Muscle of leg (tissue), 3 donors: ENCODE measurements at regions not wholly inside any gene's neighbourhood (a gene's known extent, or its start where the extent isn't known, plus 50 kb on each side); places are given as distances from the start of the nearest gene placed in this dataset.

ENCODE experiments used
- DNase-seq: peaks from one replicate; pipeline ENCODE4 v3.0.0; 2013
- H3K27ac ChIP-seq: one replicate; pipeline ENCODE4 v1.5.1; 2013; ENCODE audit warnings: mild to moderate bottlenecking, low read length, control low read depth
- H3K27me3 ChIP-seq: one replicate; pipeline ENCODE4 v1.6.1; 2013; ENCODE audit warnings: low read length; ENCODE audit not compliant: control insufficient read depth, insufficient read depth
- H3K36me3 ChIP-seq: one replicate; pipeline ENCODE4 v1.6.1; 2013; ENCODE audit warnings: low read length; ENCODE audit not compliant: control insufficient read depth, insufficient read depth
- H3K4me1 ChIP-seq: one replicate; pipeline ENCODE4 v1.6.1; 2013; ENCODE audit warnings: low read length; ENCODE audit not compliant: control insufficient read depth, insufficient read depth
- H3K4me3 ChIP-seq: one replicate; pipeline ENCODE4 v1.5.1; 2013; ENCODE audit warnings: low read length, control low read depth
- H3K9me3 ChIP-seq: replicated peaks from 2 replicates; pipeline ENCODE4 v1.6.1; 2013; ENCODE audit warnings: low read depth, low read length; ENCODE audit not compliant: control insufficient read depth
- WGBS: methylation state at CpG from one replicate; pipeline ENCODE4 v1.1.5; 2013; ENCODE audit warnings: missing lambda C conversion rate; ENCODE audit not compliant: insufficient coverage; 5-methylcytosine and 5-hydroxymethylcytosine counted together

DNA sequence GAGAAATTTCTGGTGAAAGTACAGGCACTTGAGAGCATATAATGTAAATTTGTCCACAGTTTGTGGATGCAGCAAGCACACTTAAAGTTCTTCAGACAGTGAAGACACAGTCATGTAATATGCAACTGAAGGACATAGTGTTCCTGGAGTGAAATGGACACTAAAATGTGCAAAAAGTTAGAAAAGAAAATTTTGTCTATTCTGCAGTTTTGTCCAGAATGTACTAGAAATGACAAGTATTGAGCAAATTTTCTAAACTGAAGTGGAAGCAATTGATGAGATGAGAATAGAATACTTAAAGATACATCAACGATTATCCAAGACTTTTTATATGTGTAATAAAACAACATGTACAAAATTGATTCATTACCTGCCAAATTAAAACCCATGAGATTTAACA lies 647.0 kb upstream of the IMPG1 start:
- H3K9me3 ChIP-seq: no peaks in the 10 kb centered on the region
- H3K4me3 ChIP-seq: no peak overlapping the region
- H3K27ac ChIP-seq: no peak overlapping the region
- no peak for DNase-seq
- no peaks in the 10 kb centered on the region for H3K4me1 ChIP-seq
- no peaks in the 10 kb centered on the region for H3K27me3 ChIP-seq
- no CpG with 5 or more reads among the region's 1 CpG for WGBS
- no peaks in the 10 kb centered on the region for H3K36me3 ChIP-seq

DNA sequence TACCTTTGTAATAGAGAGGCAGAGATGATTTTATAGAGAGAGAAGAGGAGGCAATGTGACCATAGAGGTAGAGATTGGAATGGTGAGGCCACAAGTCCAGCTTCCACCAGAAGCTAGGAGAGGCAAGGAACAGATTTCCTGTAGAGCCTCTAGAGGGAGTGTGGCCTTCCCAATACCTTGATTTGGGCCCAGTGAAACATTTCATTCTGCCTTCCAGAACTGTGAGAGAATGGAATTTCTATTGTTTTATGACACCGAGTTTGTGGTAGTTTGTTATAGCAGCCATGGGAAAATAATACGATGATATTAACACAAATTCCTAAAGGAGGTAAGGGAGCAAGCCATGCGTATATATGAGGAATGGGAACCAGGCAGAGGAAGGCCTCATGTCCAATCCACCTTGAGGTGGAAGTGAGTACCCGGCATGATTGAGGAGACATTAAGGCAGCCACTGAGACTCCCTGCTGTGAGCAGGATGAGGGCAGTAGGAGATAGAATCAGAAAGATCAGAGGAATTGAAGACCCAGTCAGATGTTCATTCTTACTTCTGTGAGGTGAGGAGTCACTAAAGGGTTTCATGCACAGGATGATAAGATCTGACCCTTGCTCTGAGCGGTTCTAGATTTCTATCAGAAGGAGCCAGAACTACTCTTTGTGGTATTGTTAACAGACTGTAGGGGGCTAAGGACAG lies 636.3 kb upstream of the IMPG1 start:
- Histone ChIP-seq H3K36me3 (no peaks in the 10 kb centered on the region), H3K4me1 (no peaks in the 10 kb centered on the region), H3K9me3 (no peaks in the 10 kb centered on the region), H3K27me3 (no peaks in the 10 kb centered on the region), H3K27ac (no peak overlapping the region), H3K4me3 (no peak overlapping the region)
- WGBS: 95% methylated on average over 4 of the region's 5 CpGs
- no peak for DNase-seq

DNA sequence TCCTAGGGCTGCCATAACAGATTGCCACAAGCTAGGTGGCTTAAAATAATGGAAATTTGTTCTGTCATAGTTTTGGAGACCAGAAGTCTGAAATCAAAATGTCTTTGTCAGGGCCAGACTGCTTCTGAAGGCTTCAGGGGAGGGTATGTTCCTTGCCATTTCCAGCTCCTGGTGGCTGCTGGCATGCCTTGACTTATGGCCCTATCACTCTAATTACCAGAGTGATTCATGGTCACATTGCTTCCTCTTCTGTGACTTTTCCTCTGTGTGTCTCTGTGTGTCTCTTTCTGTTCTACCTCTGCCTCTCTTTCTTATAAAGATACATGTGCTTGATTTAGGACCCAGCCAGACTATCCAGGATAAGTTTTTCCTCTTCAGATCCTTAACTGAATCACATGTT lies 635.2 kb upstream of the IMPG1 start:
- H3K27me3 ChIP-seq: no peaks in the 10 kb centered on the region
- no peaks in the 10 kb centered on the region for H3K9me3 ChIP-seq
- H3K4me1 ChIP-seq: no peaks in the 10 kb centered on the region
- no peak for DNase-seq
- no peak overlapping the region for H3K27ac ChIP-seq
- no peak overlapping the region for H3K4me3 ChIP-seq
- no peaks in the 10 kb centered on the region for H3K36me3 ChIP-seq

DNA sequence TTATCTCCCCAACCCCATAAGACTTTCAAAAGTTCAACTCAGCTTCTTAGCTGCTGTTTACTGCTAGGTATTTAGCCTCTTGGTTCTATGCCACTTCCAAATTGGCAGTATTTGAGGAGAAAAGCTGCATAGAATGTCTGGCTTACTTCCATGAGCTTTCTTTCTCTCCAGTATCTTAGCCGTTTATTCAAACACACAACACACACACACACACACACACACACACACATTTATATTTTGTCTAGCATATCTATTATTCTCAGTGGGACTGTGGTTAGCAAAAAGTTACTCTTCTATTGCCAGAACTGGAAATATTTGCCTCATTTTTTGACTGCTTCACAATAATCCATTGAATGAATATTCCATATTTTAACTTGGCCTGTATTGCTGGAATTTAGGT lies 634.2 kb upstream of the IMPG1 start:
- DNase-seq: peak; percentile 96
- Histone ChIP-seq H3K9me3 (no peaks in the 10 kb centered on the region), H3K4me3 (no peak overlapping the region), H3K27me3 (no peaks in the 10 kb centered on the region), H3K4me1 (no peaks in the 10 kb centered on the region), H3K27ac (peak overlapping the region; percentile 45), H3K36me3 (no peaks in the 10 kb centered on the region)
- no CpG with 5 or more reads among the region's 1 CpG for WGBS

DNA sequence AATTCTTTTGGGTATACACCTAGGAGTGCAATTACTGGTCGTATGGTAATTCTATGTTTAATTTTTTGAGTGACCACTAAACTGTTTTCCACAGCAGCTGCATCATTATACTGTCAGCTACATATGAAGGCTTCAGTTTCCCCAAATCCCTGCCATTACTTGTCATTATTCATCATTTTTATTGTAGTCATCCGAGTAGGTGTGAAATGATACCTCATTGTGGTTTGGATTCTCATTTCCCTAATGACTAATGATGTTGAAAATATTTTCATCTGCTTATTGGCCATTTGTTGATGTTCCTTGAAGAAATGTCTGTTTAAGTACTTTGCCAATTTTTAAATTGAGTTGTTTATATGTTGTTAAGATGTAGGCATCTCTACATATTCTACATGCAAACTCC lies 633.6 kb upstream of the IMPG1 start:
- DNase-seq: no peak

DNA sequence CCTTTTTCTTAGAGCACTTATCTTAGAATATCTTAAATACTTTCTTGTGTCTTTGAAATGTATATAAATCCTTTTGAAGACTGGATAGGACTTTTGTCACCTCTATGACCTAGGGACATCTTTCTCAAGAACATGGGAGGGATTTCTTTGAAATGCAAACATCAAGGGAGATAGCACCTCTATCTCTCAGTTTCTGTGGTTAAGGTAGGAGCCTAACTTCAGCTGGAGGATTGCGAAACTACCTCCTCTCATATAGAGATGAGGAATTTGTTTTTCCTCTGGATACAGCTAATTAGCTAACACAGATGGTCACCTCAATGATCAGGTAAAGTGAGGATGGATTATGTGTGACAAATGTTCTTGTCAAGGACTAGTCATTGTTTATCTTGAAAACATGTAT lies 631.3 kb upstream of the IMPG1 start:
- no peaks in the 10 kb centered on the region for H3K36me3 ChIP-seq
- H3K4me1 ChIP-seq: no peaks in the 10 kb centered on the region
- H3K27me3 ChIP-seq: no peaks in the 10 kb centered on the region
- no peak overlapping the region for H3K27ac ChIP-seq
- no peaks in the 10 kb centered on the region for H3K9me3 ChIP-seq
- H3K4me3 ChIP-seq: no peak overlapping the region
- WGBS: no CpG with 5 or more reads among the region's 1 CpG
- no peak for DNase-seq

More for the DNA sequence above, 633.6 kb upstream of the IMPG1 start:
- no peaks in the 10 kb centered on the region for H3K9me3 ChIP-seq
- peak overlapping the region; percentile 45 for H3K27ac ChIP-seq
- no peaks in the 10 kb centered on the region for H3K27me3 ChIP-seq
- no CpG with 5 or more reads among the region's 2 CpGs for WGBS
- no peaks in the 10 kb centered on the region for H3K4me1 ChIP-seq
- H3K36me3 ChIP-seq: no peaks in the 10 kb centered on the region
- H3K4me3 ChIP-seq: no peak overlapping the region

DNA sequence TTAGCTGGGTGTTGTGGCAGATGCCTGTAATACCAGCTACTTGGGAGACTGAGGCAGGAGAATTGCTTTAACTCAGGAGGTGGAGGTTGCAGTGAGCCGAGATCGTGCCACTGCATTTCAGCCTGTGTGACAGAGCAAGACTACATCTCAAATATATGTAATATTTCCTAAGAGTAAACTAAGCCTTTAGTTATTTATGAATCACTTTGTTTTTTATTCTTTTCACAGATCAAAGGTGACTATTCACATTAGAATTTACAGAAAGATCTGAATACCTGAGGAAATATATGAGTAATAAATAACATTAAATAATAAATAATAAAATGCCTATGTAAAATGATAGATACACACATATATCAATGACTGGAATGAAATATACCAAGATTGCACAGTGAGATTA lies 630.8 kb upstream of the IMPG1 start:
- H3K4me3 ChIP-seq: no peak overlapping the region
- DNase-seq: no peak
- H3K9me3 ChIP-seq: no peaks in the 10 kb centered on the region
- H3K27me3 ChIP-seq: no peaks in the 10 kb centered on the region
- H3K4me1 ChIP-seq: no peaks in the 10 kb centered on the region
- no CpG with 5 or more reads among the region's 2 CpGs for WGBS
- H3K36me3 ChIP-seq: no peaks in the 10 kb centered on the region
- no peak overlapping the region for H3K27ac ChIP-seq

DNA sequence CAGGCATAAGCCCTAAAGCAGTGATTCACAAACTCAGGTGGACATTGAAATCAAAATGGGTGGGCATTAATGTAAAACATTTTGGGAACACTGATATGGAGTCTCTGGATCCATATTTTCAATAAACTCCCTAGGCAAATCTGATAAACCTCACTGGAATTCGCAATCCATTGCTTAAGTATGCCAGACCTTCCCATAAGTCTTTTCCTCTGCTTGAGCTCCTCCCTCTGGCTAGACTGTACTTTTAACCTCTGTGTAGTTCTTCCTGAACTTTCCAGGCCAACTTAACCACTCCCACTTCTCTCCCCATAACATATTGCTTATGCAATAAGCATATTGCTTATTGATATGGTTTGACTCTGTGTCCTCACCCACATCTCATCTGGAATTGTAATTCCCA lies 629.7 kb upstream of the IMPG1 start:
- no peak for DNase-seq
- H3K27ac ChIP-seq: no peak overlapping the region
- no peaks in the 10 kb centered on the region for H3K36me3 ChIP-seq
- no peaks in the 10 kb centered on the region for H3K9me3 ChIP-seq
- H3K27me3 ChIP-seq: no peaks in the 10 kb centered on the region
- no peak overlapping the region for H3K4me3 ChIP-seq
- 92% methylated on average over 1 of the region's 1 CpG for WGBS
- no peaks in the 10 kb centered on the region for H3K4me1 ChIP-seq

DNA sequence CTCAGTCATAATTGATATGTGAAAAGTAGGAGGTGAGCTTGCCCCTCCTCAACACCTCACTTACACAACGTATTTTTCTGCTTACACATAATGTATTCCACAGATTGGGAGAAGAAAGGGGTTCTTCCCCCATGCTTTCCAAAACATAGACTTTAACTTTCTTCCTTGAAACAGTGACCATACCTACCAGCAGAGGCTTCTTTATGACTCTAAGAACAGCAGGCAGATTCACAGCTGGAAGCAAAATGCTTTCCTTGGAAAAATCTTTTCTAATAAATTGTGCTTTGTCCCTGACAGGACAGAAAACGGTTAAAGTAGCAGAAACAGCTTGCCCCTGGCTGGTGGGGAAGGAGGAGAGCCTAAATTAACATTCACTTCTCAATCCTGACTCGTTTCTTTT lies 629.1 kb upstream of the IMPG1 start:
- Histone ChIP-seq H3K4me1 (no peaks in the 10 kb centered on the region), H3K9me3 (no peaks in the 10 kb centered on the region), H3K36me3 (no peaks in the 10 kb centered on the region), H3K27me3 (no peaks in the 10 kb centered on the region), H3K4me3 (no peak overlapping the region), H3K27ac (no peak overlapping the region)
- WGBS: no CpG with 5 or more reads among the region's 3 CpGs
- peak; percentile 46 for DNase-seq

DNA sequence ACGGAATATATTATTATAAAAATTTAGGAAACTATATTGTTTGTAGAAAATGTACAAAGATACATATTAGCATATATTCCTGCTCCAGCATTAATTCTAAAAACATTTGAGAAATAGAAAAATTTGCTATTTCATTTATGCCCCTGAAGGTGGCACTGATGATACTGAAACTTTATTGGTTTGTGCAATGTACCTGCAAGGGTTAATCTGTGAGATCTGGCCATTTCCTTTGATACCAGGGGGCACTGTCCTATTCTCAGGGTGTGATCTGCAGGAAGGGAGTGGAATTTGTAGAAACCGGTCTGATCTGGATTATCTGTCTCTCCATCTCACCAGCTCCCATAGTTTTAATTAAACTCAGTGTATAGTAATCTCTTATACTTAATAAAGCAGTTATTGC lies 625.1 kb upstream of the IMPG1 start:
- H3K27ac ChIP-seq: no peak overlapping the region
- WGBS: no CpG with 5 or more reads among the region's 2 CpGs
- no peaks in the 10 kb centered on the region for H3K4me1 ChIP-seq
- no peak for DNase-seq
- H3K27me3 ChIP-seq: no peaks in the 10 kb centered on the region
- H3K9me3 ChIP-seq: no peaks in the 10 kb centered on the region
- H3K4me3 ChIP-seq: no peak overlapping the region
- no peaks in the 10 kb centered on the region for H3K36me3 ChIP-seq

DNA sequence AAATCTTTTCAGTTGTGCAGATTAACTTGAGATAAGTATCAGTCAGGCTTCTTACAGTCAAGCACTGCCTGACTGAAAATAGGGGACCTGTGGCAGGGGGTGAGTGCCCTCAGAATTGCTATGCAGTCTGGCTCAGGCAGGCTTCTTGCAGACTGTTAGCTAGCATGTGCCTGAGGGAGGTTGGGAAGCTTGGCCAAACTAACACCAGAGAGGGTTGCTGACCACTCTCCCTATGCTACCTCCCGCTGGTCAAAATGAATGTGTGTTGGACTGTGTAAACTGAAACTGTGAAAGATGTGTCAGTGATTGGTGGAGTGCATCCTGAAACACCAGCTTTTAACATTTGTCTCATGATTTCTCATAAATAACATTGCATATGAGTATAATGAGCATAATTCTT lies 622.3 kb upstream of the IMPG1 start:
- H3K4me3 ChIP-seq: no peak overlapping the region
- no peaks in the 10 kb centered on the region for H3K4me1 ChIP-seq
- no peaks in the 10 kb centered on the region for H3K27me3 ChIP-seq
- no peaks in the 10 kb centered on the region for H3K9me3 ChIP-seq
- no CpG with 5 or more reads among the region's 1 CpG for WGBS
- DNase-seq: no peak
- no peaks in the 10 kb centered on the region for H3K36me3 ChIP-seq
- H3K27ac ChIP-seq: no peak overlapping the region
